ENCODE measurements at regions not wholly inside any gene's neighbourhood (a gene's known extent, or its start where the extent isn't known, plus 50 kb on each side); places are given as distances from the start of the nearest gene placed in this dataset.

GRCh38 chr1:213324859-213325258 is 273.8 kb downstream of the RPS6KC1 start:
- intact Hi-C loops (cut with micrococcal nuclease), result no loop called here
- no peak for DNase-seq
- CTCF ChIA-PET, result no interaction called here
- no peaks in the 10 kb centered on the region for H3K4me1 Mint-ChIP-seq (ENCODE audit: low read depth)
- no peak overlapping the region for H3K4me3 Mint-ChIP-seq
- H3K27me3 Mint-ChIP-seq, result peaks cover 4% of the 10 kb centered on the region
- no peaks in the 10 kb centered on the region for H3K36me3 Mint-ChIP-seq
- H3K9me3 Mint-ChIP-seq, result no peaks in the 10 kb centered on the region
- POLR2A ChIA-PET, result no interaction called here
- no peak overlapping the region for H3K27ac Mint-ChIP-seq

GRCh38 chr1:213325482-213325881 is 274.4 kb downstream of the RPS6KC1 start:
- Mint-ChIP-seq H3K4me3 (no peak overlapping the region), H3K9me3 (no peaks in the 10 kb centered on the region), H3K36me3 (no peaks in the 10 kb centered on the region), H3K4me1 (ENCODE audit: low read depth) (no peaks in the 10 kb centered on the region), H3K27ac (no peak overlapping the region), H3K27me3 (peaks cover 6% of the 10 kb centered on the region)
- DNase-seq, result no peak
- ChIA-PET POLR2A (no interaction called here), CTCF (no interaction called here)
- intact Hi-C loops (cut with micrococcal nuclease), result no loop called here

DNA sequence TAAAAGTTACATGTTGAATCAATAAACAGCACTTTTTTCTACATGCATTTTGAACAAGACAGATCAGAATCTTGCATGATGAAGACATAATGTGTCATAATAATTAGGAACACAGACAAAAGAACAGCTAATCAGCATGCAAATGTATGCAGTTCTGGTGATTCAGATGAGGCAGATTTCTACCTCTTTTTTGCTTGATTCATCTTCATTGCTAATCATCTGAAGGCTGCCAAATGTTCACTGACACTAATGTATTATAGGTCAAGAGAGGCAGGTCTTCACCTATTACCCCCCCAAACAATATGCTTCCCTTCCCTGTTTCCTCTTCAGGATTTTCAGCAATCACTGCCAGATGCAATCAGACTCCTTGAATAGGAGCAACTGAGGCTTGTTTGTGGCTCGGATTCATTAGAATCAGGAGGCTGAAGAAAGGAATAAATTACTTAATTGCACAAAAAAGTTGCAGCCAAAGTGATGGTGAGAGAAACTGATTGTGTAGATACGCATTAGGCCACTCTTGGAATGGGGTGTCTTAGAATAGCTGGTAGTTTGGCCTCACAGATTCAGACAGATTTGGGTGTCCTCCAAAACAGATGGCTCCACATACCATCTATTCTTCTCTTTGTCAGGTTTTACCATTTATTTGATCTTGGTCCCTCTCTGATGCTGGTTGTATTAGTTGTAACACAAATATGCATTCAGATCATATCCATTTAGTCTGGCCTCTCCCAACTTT is 275.4 kb downstream of the RPS6KC1 start:
- Mint-ChIP-seq H3K4me3 (no peak overlapping the region), H3K36me3 (no peaks in the 10 kb centered on the region), H3K9me3 (no peaks in the 10 kb centered on the region), H3K4me1 (ENCODE audit: low read depth) (no peaks in the 10 kb centered on the region), H3K27me3 (peaks cover 6% of the 10 kb centered on the region), H3K27ac (no peak overlapping the region)
- no peak for DNase-seq
- ChIA-PET CTCF (no interaction called here), POLR2A (no interaction called here)
- intact Hi-C loops (cut with micrococcal nuclease), result no loop called here

DNA sequence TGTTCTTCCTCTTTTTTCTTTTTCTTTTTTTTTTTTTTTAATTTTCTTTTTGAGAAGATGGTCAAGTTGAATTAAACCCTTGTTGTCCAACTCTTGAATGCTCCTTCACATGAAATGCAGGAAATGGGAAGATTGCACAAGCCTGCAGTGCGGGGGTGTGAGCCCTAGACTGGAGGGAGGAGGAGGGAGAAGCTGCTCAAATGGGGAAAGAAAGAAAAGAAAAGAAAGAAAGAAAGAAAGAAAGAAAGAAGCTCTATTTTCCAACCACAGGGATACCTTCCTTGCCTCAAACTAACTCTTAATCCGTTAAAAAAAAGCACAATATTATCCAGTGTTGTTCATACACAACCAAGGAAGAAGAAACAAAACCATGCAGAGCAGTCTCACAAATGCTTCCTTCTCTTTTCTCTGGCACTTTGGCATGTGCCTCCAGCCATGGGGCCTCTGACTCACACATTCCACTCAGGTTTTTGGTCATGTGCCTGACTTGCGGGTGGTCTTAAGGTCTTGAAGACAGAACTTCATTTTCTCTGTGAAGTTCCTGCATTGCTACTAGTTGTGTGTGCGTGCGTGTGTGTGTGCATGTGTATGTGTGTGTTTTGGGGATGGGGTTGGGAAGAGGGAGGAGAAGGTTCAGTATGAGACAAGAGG is 276.1 kb downstream of the RPS6KC1 start:
- Mint-ChIP-seq H3K4me1 (ENCODE audit: low read depth) (no peaks in the 10 kb centered on the region), H3K27ac (no peak overlapping the region), H3K4me3 (no peak overlapping the region), H3K27me3 (peaks cover 6% of the 10 kb centered on the region), H3K9me3 (no peaks in the 10 kb centered on the region), H3K36me3 (no peaks in the 10 kb centered on the region)
- DNase-seq, result no peak
- intact Hi-C loops (cut with micrococcal nuclease), result no loop called here
- ChIA-PET POLR2A (no interaction called here), CTCF (no interaction called here)

GRCh38 chr1:213329406-213330008 is 278.5 kb downstream of the RPS6KC1 start:
- POLR2A ChIA-PET, result no interaction called here
- DNase-seq, result no peak
- H3K27ac Mint-ChIP-seq, result no peak overlapping the region
- no peaks in the 10 kb centered on the region for H3K4me1 Mint-ChIP-seq (ENCODE audit: low read depth)
- no peak overlapping the region for H3K4me3 Mint-ChIP-seq
- CTCF ChIA-PET, result no interaction called here
- intact Hi-C loops (cut with micrococcal nuclease), result no loop called here
- no peaks in the 10 kb centered on the region for H3K9me3 Mint-ChIP-seq
- peaks cover 6% of the 10 kb centered on the region for H3K27me3 Mint-ChIP-seq
- H3K36me3 Mint-ChIP-seq, result no peaks in the 10 kb centered on the region

DNA sequence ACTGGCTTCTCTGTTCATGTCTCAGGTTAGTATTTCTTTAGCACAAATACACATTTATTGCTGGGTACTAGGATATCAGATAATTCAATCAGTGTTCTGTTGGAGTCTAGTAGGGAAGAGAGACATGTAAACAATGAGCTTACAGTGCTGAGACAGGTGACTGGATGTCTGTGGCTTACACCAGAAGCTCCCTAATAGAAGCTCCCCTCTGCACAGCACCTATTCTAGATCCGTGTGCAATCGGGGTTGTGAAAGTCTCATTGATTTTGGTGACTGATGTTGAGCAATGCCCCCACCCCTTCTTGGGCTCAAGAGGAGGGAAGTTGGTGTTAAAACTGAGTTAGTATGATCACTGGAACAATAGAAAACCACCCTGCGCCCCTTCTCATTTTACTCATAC is 279.2 kb downstream of the RPS6KC1 start:
- Mint-ChIP-seq H3K27ac (no peak overlapping the region), H3K9me3 (no peaks in the 10 kb centered on the region), H3K36me3 (no peaks in the 10 kb centered on the region), H3K27me3 (peaks cover 6% of the 10 kb centered on the region), H3K4me1 (ENCODE audit: low read depth) (no peaks in the 10 kb centered on the region), H3K4me3 (no peak overlapping the region)
- POLR2A ChIA-PET, result no interaction called here
- DNase-seq, result no peak
- intact Hi-C loops (cut with micrococcal nuclease), result no loop called here
- CTCF ChIA-PET, result no interaction called here

- DNase-seq, result no peak
- H3K9me3 Mint-ChIP-seq, result no peaks in the 10 kb centered on the region
- no peak overlapping the region for H3K27ac Mint-ChIP-seq
- H3K36me3 Mint-ChIP-seq, result no peaks in the 10 kb centered on the region
- no peak overlapping the region for H3K4me3 Mint-ChIP-seq
- ChIA-PET CTCF (no interaction called here), POLR2A (no interaction called here)
- intact Hi-C loops (cut with micrococcal nuclease), result no loop called here
- peaks cover 6% of the 10 kb centered on the region for H3K27me3 Mint-ChIP-seq
- H3K4me1 Mint-ChIP-seq (ENCODE audit: low read depth), result no peaks in the 10 kb centered on the region
Observed at GRCh38 chr1:213331631-213332175, 280.7 kb downstream of the RPS6KC1 start.

DNA sequence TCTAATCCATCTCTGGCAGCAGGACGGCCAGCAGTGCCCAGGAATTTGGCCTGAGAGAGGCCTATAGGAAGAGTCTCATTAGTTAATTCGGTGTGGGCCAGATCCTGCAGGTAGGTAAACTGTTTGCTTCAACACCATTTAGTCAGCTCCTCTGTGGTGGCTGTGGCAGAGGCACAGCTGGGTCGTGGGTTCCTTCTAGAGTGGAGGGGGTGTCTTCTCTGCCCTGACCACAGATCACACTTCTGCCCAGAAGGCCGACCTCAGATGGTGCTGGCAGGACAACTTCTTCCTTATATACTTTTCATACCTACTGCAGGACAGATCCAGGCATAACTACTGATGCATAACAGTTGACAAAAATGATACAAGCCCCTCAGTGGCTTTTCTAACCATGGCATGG is 281.4 kb downstream of the RPS6KC1 start:
- no peak for DNase-seq
- Mint-ChIP-seq H3K4me3 (no peak overlapping the region), H3K27me3 (peaks cover 2% of the 10 kb centered on the region), H3K27ac (no peak overlapping the region), H3K4me1 (ENCODE audit: low read depth) (no peaks in the 10 kb centered on the region), H3K9me3 (no peaks in the 10 kb centered on the region), H3K36me3 (no peaks in the 10 kb centered on the region)
- POLR2A ChIA-PET, result no interaction called here
- CTCF ChIA-PET, result no interaction called here
- intact Hi-C loops (cut with micrococcal nuclease), result no loop called here

DNA sequence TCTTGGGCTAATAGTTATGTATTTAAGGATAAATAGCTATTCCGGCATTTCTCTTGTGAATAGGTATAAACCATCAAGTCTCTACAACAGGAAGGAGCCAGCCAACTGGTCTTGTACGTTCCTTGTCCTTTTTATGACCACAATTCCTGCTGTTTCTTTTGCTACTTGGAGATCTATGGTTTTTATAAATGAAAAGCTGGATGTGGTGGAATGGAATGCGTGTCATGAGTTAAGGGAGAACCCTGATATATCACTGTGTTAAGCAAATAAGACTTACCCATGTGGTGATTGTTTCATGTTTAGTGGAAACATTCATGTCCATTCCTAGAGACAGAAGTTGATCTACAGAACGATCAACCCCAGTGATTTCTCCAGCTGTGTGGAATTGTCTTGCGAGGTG is 282.1 kb downstream of the RPS6KC1 start:
- POLR2A ChIA-PET, result no interaction called here
- Mint-ChIP-seq H3K27me3 (peaks cover 2% of the 10 kb centered on the region), H3K36me3 (no peaks in the 10 kb centered on the region), H3K4me3 (no peak overlapping the region), H3K9me3 (no peaks in the 10 kb centered on the region), H3K4me1 (ENCODE audit: low read depth) (no peaks in the 10 kb centered on the region), H3K27ac (no peak overlapping the region)
- no peak for DNase-seq
- intact Hi-C loops (cut with micrococcal nuclease), result no loop called here
- CTCF ChIA-PET, result no interaction called here

DNA sequence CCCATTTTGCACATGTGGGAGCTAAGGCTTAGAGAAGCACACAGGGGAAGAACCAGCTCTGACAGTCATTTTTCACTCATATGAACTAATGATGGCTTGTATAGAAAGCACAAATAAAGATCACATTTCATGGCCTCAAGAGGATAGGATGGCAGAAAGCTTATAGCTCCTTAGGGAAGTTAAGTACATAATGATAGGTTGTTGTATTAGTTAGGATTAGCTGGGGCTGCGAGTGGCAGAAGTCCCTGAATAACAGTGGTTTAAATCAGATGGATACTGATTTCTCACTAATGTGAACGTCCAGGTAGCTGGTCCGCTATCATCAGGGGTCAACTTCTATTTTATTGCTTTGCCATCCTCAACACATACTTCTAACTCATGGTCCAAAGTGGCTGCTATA is 284.0 kb downstream of the RPS6KC1 start:
- CTCF ChIA-PET, result no interaction called here
- H3K27me3 Mint-ChIP-seq, result peaks cover 1% of the 10 kb centered on the region

DNA sequence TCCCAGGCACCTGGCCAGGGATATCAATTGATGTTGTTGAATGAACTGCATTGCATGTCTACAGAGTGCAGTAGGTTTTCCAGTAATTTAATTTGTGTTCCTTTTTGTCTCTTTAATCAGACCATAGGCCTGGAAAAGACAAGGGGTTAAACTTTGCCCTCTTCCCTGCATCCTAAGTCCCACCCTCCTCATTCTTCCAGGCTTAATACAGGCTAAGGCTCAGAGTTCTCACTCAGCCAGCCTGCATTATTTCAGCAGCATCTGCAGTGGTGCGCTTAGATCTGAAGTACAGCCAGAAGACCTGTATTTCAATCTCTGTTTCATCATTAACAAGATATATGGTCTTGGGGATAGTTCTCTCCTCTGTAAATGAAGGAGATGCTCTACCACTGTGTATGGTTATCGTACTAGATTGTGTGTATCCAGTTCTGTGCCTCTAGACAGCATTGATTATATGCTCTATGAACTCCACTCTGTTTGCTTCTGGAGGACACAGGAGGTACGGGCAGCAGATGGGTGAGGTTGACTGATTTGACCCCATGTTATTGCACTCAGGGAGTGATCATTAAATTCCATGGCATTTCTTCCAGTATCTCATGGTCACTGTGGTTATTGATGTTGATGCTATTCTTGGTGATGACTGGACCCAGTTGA is 286.1 kb downstream of the RPS6KC1 start:
- Mint-ChIP-seq H3K27ac (no peak overlapping the region), H3K4me1 (ENCODE audit: low read depth) (no peaks in the 10 kb centered on the region), H3K9me3 (no peaks in the 10 kb centered on the region), H3K36me3 (no peaks in the 10 kb centered on the region), H3K27me3 (no peaks in the 10 kb centered on the region), H3K4me3 (no peak overlapping the region)
- intact Hi-C loops (cut with micrococcal nuclease), result no loop called here
- DNase-seq, result no peak
- ChIA-PET POLR2A (no interaction called here), CTCF (no interaction called here)

More for the DNA sequence above, 284.0 kb downstream of the RPS6KC1 start:
- intact Hi-C loops (cut with micrococcal nuclease), result no loop called here
- no peaks in the 10 kb centered on the region for H3K9me3 Mint-ChIP-seq
- H3K27ac Mint-ChIP-seq, result no peak overlapping the region
- no peaks in the 10 kb centered on the region for H3K4me1 Mint-ChIP-seq (ENCODE audit: low read depth)
- no peaks in the 10 kb centered on the region for H3K36me3 Mint-ChIP-seq
- DNase-seq, result no peak
- H3K4me3 Mint-ChIP-seq, result no peak overlapping the region
- POLR2A ChIA-PET, result no interaction called here

- H3K27me3 Mint-ChIP-seq, result no peaks in the 10 kb centered on the region
Observed at GRCh38 chr1:213340593-213340992, 289.6 kb downstream of the RPS6KC1 start.

More at GRCh38 chr1:213340593-213340992, 289.6 kb downstream of the RPS6KC1 start:
- no peak for DNase-seq
- Mint-ChIP-seq H3K9me3 (peaks cover 2% of the 10 kb centered on the region), H3K36me3 (no peaks in the 10 kb centered on the region), H3K4me3 (no peak overlapping the region), H3K27ac (no peak overlapping the region), H3K4me1 (ENCODE audit: low read depth) (no peaks in the 10 kb centered on the region)
- CTCF ChIA-PET, result no interaction called here
- POLR2A ChIA-PET, result no interaction called here
- intact Hi-C loops (cut with micrococcal nuclease), result no loop called here
